K562 (cell line): ENCODE measurements at regions not wholly inside any gene's neighbourhood (a gene's known extent, or its start where the extent isn't known, plus 50 kb on each side); places are given as distances from the start of the nearest gene placed in this dataset.

ENCODE experiments used
- MAFF ChIP-seq: IDR thresholded peaks from 2 replicates; pipeline ENCODE4 v1.6.1; 2012; ENCODE audit warnings: low read length, improper control_type of control experiment
- POLR2AphosphoS5 ChIP-seq: IDR thresholded peaks from 2 replicates; pipeline ENCODE4 v1.6.1; 2011; ENCODE audit warnings: mild to moderate bottlenecking, low read depth, low read length, moderate library complexity; ENCODE audit not compliant: control insufficient read depth, insufficient read depth
- REST ChIP-seq, 2 experiments: fragments of 450-650 bp; formaldehyde crosslinking in 1 of 2; IDR thresholded peaks; 2 replicates each; pipeline versions ENCODE4 v1.4.0 to v1.6.1; 2014 to 2020; ENCODE audit warnings: mild to moderate bottlenecking in 2 of 2, borderline replicate concordance in 1 of 2, low read depth in 1 of 2
- ZBTB49 ChIP-seq: sonication (generic); formaldehyde crosslinking; IDR thresholded peaks from 2 replicates; pipeline ENCODE4 v1.8.0; 2022; ENCODE audit warnings: missing genetic modification reagents, mild to moderate bottlenecking, borderline replicate concordance

- no peak for TF ChIP-seq REST (IDR thresholded peaks at IDR 0.05; ENCODE audit: borderline replicate concordance)
- TF ChIP-seq REST (CRISPR knock-in tag; IDR thresholded peaks at IDR 0.05; ENCODE audit: low read depth) = no peak
- TF ChIP-seq MAFF = no peak
- TF ChIP-seq POLR2AphosphoS5 = no peak
- TF ChIP-seq ZBTB49 (CRISPR knock-in tag) = no peak
These were observed 329.5 kb downstream of the GRIA2 start (continued) for GRCh38 chr4:157550028-157550427.
